ENCODE measurements at regions not wholly inside any gene's neighbourhood (a gene's known extent, or its start where the extent isn't known, plus 50 kb on each side); places are given as distances from the start of the nearest gene placed in this dataset.

DNA sequence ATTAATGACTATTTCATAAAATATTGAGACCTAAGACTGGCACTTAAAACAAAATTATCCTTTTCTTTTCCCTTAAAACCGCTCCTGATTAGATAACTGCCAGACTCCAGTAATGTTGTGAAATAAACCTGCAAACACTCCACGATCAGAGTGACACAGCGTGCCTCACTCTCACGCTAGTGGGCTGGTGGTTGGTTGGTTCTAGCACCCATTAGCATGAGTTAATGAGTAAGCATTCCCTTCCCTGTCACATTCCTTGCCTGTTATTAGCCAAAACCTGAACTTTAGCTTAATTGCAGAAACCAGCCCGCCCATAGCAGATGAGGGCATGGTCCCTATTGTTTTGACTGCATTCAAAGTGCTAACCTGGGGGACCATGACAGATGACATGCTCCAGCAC lies 193.4 kb downstream of the CD83 start:
- POLR2A ChIA-PET, result no interaction called here
- no peak overlapping the region for H3K4me3 ChIP-seq (ENCODE audit: low read depth, low read length)
- no peaks in the 10 kb centered on the region for H3K36me3 ChIP-seq (ENCODE audit: control insufficient read depth in 2 of 2, insufficient read depth in 1 of 2, low read length in 2 of 2)
- H3K9me3 ChIP-seq (ENCODE audit: control insufficient read depth, insufficient read depth, low read depth, low read length), result no peaks in the 10 kb centered on the region
- H3K4me1 ChIP-seq (ENCODE audit: control insufficient read depth, insufficient read depth, low read length), result peaks cover 5% of the 10 kb centered on the region; the same call in 1 of the 2 replicates
- H3K27ac ChIP-seq (ENCODE audit: extremely low read depth, low read depth, low read length), result no peak overlapping the region
- TF ChIP-seq ZBTB48 (tag by site-specific recombination; IDR thresholded peaks at IDR 0.05) (no peak), ZNF48 (tag by site-specific recombination; IDR thresholded peaks at IDR 0.05) (no peak), ZNF843 (tag by site-specific recombination; IDR thresholded peaks at IDR 0.05) (no peak), ZNF530 (tag by site-specific recombination; IDR thresholded peaks at IDR 0.05; ENCODE audit: low read depth) (no peak), ZNF473 (tag by site-specific recombination; IDR thresholded peaks at IDR 0.05) (no peak), ZNF133 (tag by site-specific recombination; IDR thresholded peaks at IDR 0.05) (no peak), GFI1B (tag by site-specific recombination; IDR thresholded peaks at IDR 0.05) (no peak), ZNF138 (tag by site-specific recombination; IDR thresholded peaks at IDR 0.05; ENCODE audit: borderline replicate concordance) (no peak), SCRT1 (tag by site-specific recombination; IDR thresholded peaks at IDR 0.05; ENCODE audit: borderline replicate concordance) (no peak), MYNN (tag by site-specific recombination; IDR thresholded peaks at IDR 0.05; ENCODE audit: borderline replicate concordance) (no peak)
- TF ChIP-seq, protein P1, sequence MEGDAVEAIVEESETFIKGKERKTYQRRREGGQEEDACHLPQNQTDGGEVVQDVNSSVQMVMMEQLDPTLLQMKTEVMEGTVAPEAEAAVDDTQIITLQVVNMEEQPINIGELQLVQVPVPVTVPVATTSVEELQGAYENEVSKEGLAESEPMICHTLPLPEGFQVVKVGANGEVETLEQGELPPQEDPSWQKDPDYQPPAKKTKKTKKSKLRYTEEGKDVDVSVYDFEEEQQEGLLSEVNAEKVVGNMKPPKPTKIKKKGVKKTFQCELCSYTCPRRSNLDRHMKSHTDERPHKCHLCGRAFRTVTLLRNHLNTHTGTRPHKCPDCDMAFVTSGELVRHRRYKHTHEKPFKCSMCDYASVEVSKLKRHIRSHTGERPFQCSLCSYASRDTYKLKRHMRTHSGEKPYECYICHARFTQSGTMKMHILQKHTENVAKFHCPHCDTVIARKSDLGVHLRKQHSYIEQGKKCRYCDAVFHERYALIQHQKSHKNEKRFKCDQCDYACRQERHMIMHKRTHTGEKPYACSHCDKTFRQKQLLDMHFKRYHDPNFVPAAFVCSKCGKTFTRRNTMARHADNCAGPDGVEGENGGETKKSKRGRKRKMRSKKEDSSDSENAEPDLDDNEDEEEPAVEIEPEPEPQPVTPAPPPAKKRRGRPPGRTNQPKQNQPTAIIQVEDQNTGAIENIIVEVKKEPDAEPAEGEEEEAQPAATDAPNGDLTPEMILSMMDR (tag by site-specific recombination; IDR thresholded peaks at IDR 0.05), result no peak
- TF ChIP-seq, protein P2, sequence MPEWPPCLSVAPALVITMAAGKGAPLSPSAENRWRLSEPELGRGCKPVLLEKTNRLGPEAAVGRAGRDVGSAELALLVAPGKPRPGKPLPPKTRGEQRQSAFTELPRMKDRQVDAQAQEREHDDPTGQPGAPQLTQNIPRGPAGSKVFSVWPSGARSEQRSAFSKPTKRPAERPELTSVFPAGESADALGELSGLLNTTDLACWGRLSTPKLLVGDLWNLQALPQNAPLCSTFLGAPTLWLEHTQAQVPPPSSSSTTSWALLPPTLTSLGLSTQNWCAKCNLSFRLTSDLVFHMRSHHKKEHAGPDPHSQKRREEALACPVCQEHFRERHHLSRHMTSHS (tag by site-specific recombination; IDR thresholded peaks at IDR 0.05), result no peak
- TF ChIP-seq, protein P3, sequence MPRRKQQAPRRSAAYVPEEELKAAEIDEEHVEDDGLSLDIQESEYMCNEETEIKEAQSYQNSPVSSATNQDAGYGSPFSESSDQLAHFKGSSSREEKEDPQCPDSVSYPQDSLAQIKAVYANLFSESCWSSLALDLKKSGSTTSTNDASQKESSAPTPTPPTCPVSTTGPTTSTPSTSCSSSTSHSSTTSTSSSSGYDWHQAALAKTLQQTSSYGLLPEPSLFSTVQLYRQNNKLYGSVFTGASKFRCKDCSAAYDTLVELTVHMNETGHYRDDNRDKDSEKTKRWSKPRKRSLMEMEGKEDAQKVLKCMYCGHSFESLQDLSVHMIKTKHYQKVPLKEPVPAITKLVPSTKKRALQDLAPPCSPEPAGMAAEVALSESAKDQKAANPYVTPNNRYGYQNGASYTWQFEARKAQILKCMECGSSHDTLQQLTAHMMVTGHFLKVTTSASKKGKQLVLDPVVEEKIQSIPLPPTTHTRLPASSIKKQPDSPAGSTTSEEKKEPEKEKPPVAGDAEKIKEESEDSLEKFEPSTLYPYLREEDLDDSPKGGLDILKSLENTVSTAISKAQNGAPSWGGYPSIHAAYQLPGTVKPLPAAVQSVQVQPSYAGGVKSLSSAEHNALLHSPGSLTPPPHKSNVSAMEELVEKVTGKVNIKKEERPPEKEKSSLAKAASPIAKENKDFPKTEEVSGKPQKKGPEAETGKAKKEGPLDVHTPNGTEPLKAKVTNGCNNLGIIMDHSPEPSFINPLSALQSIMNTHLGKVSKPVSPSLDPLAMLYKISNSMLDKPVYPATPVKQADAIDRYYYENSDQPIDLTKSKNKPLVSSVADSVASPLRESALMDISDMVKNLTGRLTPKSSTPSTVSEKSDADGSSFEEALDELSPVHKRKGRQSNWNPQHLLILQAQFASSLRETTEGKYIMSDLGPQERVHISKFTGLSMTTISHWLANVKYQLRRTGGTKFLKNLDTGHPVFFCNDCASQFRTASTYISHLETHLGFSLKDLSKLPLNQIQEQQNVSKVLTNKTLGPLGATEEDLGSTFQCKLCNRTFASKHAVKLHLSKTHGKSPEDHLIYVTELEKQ (tag by site-specific recombination; IDR thresholded peaks at IDR 0.05; ENCODE audit: borderline replicate concordance), result no peak
- TF ChIP-seq, protein P4, sequence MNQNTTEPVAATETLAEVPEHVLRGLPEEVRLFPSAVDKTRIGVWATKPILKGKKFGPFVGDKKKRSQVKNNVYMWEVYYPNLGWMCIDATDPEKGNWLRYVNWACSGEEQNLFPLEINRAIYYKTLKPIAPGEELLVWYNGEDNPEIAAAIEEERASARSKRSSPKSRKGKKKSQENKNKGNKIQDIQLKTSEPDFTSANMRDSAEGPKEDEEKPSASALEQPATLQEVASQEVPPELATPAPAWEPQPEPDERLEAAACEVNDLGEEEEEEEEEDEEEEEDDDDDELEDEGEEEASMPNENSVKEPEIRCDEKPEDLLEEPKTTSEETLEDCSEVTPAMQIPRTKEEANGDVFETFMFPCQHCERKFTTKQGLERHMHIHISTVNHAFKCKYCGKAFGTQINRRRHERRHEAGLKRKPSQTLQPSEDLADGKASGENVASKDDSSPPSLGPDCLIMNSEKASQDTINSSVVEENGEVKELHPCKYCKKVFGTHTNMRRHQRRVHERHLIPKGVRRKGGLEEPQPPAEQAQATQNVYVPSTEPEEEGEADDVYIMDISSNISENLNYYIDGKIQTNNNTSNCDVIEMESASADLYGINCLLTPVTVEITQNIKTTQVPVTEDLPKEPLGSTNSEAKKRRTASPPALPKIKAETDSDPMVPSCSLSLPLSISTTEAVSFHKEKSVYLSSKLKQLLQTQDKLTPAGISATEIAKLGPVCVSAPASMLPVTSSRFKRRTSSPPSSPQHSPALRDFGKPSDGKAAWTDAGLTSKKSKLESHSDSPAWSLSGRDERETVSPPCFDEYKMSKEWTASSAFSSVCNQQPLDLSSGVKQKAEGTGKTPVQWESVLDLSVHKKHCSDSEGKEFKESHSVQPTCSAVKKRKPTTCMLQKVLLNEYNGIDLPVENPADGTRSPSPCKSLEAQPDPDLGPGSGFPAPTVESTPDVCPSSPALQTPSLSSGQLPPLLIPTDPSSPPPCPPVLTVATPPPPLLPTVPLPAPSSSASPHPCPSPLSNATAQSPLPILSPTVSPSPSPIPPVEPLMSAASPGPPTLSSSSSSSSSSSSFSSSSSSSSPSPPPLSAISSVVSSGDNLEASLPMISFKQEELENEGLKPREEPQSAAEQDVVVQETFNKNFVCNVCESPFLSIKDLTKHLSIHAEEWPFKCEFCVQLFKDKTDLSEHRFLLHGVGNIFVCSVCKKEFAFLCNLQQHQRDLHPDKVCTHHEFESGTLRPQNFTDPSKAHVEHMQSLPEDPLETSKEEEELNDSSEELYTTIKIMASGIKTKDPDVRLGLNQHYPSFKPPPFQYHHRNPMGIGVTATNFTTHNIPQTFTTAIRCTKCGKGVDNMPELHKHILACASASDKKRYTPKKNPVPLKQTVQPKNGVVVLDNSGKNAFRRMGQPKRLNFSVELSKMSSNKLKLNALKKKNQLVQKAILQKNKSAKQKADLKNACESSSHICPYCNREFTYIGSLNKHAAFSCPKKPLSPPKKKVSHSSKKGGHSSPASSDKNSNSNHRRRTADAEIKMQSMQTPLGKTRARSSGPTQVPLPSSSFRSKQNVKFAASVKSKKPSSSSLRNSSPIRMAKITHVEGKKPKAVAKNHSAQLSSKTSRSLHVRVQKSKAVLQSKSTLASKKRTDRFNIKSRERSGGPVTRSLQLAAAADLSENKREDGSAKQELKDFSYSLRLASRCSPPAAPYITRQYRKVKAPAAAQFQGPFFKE (tag by site-specific recombination; IDR thresholded peaks at IDR 0.05; ENCODE audit: borderline replicate concordance), result no peak
- CTCF ChIA-PET, result no interaction called here
